Fibroblast of lung (primary cell): ENCODE measurements at regions not wholly inside any gene's neighbourhood (a gene's known extent, or its start where the extent isn't known, plus 50 kb on each side); places are given as distances from the start of the nearest gene placed in this dataset.

Experiments
- EZH2 ChIP-seq: IDR thresholded peaks from 2 replicates; pipeline ENCODE4 v1.5.1; 2012; ENCODE audit warnings: low read length, control low read depth, mild to moderate bottlenecking; ENCODE audit errors: missing control alignments
- TF ChIP-seq, protein P1 (sequence below), 2 donors: IDR thresholded peaks in 1 of 2; conservative IDR thresholded peaks in 1 of 2; 1 replicate in 1 of 2; 2 replicates in 1 of 2; pipeline ENCODE4 v1.5.1; 2011 to 2012; ENCODE audit warnings: low read length in 2 of 2, control low read depth in 1 of 2, inconsistent platforms in 1 of 2, low read depth in 1 of 2, mild to moderate bottlenecking in 1 of 2

DNA sequence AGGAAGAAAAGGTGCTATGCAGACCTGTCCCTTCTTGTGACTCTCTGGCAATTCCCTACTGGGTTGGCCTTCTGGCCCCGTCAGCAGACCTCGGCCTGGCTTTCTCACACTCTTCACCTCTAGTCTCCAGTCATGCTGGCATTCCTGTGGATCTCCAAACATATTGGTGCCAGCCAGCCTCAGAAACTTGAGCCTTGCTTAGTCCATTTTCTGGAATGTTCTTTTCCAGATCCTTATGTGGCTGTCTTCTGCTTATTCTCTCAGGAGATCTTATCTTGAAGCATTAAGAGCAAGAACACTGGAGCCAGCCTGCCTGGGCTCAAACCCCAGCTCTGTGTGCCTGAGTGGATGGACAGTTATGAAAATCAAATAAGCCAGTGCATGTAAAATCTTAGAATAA, 88.2 kb upstream of the NTRK3 start:
- TF ChIP-seq, protein P1, sequence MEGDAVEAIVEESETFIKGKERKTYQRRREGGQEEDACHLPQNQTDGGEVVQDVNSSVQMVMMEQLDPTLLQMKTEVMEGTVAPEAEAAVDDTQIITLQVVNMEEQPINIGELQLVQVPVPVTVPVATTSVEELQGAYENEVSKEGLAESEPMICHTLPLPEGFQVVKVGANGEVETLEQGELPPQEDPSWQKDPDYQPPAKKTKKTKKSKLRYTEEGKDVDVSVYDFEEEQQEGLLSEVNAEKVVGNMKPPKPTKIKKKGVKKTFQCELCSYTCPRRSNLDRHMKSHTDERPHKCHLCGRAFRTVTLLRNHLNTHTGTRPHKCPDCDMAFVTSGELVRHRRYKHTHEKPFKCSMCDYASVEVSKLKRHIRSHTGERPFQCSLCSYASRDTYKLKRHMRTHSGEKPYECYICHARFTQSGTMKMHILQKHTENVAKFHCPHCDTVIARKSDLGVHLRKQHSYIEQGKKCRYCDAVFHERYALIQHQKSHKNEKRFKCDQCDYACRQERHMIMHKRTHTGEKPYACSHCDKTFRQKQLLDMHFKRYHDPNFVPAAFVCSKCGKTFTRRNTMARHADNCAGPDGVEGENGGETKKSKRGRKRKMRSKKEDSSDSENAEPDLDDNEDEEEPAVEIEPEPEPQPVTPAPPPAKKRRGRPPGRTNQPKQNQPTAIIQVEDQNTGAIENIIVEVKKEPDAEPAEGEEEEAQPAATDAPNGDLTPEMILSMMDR (conservative IDR thresholded peaks at IDR 0.05 in 1 of 2, IDR thresholded peaks at IDR 0.05 in 1 of 2; ENCODE audit: low read depth in 1 of 2, low read length in 2 of 2) = no peak
- no peak for TF ChIP-seq EZH2
